ENCODE measurements at regions not wholly inside any gene's neighbourhood (a gene's known extent, or its start where the extent isn't known, plus 50 kb on each side); places are given as distances from the start of the nearest gene placed in this dataset.
"Not testable (repeated sequence)": the region's sequence is repeated elsewhere in the genome, so short reads cannot be mapped to it uniquely, and the experiment has no call there.

DNA sequence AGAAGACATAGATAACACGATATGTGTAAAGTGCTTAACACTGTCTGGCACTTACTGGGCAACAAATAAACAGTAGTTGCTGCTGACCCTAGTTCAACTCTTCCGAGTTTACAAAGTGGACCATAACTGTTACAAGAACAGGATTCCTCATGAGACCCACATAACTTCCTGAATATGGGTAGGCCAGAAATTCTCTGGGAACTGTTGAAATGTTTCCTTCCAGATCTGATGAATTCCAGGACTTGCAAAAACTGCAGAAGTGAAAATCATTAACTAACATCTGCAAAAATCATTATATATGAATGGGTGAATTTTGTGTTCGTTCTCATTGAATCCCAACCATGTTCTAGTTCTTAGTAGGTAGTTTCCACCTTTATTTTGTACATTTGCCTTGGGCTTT lies 181.7 kb upstream of the MME start:
- no peak for DNase-seq

DNA sequence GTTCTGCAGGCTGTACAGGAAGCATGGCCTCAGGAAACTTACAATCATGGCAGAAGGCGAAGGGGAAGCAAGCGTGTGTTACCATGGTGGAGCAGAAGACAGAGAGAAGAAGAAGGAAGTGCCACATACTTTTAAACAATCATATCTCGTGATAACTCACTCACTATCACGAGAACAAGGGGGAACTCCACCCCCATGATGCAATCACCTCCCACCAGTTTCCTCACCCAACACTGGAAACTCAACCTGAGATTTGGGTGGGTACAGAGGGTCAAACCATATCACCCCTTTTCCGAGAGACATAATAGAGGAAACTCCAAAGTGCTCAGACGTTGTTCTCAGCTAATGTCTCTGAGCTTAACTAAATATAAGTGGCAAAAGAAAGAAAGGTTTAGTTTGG lies 186.3 kb upstream of the MME start:
- no peak for DNase-seq

DNA sequence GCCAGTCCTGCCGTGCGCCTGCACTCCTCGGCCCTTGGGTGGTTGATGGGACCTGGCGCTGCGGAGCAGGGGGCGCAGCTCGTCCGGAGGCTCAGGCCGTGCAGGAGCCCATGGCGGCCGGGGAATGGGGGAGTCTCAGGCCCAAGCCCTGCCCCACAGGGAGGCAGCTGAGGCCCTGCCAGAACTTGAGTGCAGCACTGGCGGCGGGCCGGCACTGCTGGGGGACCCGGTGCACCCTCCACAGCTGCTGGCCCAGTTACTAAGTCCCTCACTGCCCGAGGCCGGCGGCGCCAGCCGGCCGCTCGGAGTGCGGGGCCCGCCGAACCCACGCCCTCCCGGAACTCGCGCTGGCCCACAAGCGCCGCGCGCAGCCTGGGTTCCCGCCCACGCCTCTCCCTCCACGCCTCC lies 190.9 kb upstream of the MME start:
- DNase-seq, result no peak

DNA sequence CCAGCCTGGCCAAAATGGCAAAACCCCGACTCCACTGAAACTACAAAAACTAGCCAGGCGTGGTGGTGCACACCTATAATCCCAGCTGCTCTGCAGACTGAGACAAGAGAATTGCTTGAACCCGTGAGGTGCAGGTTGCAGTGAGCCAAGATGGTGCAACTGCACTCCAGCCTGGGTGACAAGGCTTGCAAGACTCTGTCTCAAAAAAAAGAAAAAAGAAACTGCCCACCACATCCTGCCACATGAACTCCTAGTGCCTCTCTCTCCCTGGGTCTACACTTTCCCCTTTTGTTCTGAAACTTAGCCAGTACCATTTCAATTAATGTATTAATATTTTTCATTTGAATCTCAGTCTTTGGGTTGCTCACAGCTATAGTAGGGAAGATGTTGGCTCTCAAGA lies 192.2 kb upstream of the MME start:
- no peak for DNase-seq

DNA sequence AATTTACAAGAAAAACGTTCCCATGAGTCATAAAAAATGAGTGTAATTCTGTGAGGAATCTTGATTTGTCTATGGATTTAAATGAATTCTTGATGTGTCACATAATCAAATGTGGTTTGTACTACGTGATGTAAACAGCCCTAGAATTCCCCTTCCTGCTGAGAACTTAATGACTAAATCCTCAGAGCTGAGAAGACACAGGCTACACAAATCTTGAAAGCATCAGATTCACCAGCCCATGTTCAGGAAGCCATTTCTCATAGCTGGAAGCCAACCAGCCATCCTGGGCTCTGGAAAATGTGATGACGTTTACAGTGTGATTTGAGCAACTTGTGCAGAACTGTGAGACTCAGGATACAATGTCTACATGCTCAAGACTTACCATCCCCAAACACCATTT lies 193.7 kb upstream of the MME start:
- no peak for DNase-seq

DNA sequence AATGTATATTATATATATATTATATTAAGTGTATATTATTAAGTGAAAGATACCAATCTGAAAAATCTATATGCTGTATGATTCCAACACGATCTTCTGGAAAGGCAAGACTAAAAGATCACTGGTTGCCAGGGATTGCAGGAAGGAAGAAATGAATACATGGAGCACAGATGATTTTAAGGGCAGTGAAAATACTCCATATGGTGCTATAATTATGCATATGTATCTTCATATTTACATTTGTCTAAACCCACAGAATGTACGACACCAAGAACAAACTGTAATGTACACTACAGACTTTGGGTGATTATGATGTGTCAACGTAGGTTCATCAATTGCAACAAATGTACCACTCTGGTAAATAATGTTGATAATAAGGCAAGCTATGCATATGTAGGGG lies 194.7 kb upstream of the MME start:
- DNase-seq, result no peak

DNA sequence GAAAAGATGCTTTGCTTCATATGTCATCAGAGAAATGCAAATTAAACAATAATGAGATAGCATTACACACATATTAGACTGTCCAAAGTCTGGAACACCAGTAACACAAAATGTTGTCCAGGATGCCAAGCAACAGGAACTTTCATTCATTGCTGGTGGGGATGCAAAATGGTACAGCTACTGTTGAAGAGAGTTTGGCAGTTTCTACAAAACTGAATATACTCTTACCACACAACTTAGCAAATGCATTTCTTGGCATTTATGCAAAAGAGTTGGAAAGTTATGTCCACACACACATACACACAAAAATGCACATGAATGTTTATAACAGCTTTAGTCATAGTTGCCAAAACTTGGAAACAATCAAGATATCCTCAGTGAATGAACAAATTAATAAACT lies 195.2 kb upstream of the MME start:
- no peak for DNase-seq

DNA sequence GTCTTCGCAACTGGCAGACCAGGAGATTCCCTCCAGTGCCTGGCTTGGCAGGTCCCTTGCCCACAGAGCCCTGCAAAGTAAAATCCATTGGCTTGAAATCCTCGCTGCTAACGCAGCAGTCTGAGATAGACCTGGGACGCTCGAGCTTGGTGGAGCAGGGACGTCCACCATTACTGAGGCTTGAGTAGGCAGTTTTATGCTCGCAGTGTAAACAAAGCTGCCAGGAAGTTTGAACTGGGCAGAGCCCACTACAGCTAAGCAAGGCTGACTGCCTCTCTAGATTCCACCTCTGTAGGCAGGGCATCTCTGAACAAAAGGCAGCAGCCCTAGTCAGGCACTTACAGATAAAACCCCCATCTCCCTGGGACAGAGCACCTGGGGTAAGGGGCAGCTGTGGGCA lies 205.0 kb upstream of the MME start:
- no peak for DNase-seq

DNA sequence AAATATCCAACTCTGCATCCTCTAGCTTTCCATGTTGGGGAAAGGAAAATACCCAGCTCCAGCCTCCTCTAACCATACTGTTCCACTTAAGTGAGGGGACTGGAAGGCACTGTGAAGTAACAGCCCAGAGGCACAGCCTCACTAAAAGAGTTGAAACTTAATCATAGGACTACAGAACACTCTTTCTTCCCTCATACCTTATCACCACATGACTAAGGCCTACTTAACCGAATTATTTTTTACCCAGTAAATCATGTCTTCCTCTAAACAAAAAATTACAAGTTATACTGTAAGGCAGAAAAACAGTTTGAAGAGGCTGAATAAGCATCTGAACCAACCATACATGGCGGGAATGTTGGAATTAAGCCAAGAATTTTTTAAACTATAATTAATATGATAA lies 207.4 kb upstream of the MME start:
- DNase-seq, result no peak

DNA sequence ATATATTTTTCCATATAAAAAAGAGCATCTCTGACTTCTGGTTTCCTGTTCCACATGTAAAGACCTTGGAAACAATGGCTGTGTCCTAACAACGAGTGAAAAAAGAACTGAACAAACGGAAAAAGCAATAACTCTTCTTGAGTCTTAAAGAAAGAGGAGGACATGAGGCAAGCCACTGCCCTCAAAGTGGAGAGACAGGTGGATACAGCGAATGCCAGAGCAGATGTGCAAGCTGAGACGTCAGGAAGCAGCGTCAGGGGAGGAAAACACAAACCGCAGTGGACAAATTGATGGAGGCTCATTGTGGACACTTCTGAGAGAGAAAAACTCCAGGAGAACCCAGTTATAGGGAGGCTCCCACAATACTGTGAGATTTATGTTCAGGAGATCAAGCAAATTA lies 208.0 kb upstream of the MME start:
- DNase-seq, result no peak

DNA sequence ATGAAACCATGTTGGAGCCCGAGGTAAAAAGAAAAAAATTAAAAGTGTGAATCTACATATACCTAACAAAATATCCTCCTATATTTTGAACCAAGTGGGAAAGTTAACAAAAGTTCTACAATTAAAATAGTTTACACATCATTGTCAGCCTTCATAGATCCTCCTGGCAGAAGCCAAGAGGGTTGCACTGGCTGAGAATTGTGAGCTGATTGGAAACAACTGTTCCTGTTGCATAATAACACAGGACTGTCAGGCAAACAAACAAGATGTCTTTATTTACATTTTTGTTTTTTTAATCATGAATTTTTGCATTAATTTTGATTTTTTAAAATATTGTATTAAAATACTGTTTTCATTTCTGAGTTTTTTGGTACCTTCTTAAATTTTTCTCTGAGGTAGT lies 215.2 kb upstream of the MME start:
- DNase-seq, result no peak

DNA sequence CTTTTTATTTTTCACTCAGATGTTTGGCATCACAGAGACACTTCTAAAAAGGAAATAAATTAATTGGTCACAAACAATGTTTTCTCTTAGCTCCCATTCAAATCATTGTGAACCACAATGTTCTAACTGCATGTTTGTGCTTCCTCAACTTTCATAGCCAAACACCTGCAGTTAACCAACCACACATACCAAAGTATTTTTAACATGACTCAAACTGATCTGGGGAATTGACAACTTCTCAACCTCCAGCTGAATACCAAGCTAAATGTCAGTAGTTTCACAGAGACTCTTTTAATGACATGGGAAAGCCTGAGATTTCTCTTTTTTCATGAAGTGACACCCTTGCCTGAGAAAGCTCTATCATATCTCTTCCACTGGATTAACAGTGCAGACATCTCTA lies 217.9 kb upstream of the MME start:
- DNase-seq, result no peak

DNA sequence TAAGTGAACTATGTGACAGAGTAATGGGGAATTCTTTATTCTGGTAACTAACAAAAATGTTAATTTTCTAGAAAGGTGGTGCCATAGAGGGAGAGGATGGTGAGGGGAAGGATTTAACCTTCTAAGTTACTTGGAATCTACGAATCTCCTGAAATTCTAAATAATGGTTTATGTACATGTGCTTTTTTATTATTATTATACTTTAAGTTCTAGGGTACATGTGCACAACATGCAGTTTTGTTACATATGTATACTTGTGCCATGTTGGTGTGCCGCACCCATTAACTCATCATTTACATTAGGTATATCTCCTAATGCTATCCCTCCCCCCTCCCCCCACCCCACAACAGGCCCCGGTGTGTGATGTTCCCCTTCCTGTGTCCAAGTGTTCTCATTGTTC lies 227.1 kb upstream of the MME start:
- not testable (repeated sequence) for DNase-seq

DNA sequence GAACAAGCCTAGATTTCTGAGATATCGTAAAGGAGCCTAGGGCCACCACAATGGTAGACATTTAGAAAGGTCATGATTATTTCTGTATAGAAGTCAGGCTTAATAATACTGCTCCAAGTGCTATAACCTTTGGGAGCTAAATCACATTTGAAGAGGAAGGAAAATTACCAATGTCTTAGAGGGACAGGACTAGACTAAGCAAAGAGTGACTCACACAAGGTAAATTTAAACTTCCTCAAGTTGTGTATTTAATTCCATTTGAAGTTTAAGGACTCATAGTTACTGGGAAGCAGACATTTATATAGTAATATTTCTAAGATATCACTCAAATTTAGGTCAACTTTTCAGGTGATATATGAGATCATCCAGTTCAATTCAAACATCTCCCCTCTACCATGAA lies 227.6 kb upstream of the MME start:
- no peak for DNase-seq

DNA sequence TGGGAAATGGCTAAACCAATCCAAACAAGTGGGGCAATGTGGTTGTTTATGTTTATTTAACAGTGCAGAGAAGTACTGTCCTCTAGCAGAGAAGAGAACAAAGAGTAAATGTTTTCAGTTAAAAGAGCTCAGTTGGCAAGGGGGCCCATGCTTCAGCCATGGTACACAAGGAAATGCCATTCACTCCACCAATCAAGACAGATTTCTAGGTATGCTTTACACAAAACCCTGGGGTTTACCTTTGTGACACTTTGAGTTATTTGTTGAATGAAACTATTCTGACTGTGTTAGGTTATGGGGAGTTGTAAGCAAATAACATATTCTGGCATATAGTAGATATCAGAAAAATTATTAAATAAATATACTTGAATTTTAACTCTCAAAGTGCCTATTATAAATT lies 228.5 kb upstream of the MME start:
- DNase-seq, result no peak

DNA sequence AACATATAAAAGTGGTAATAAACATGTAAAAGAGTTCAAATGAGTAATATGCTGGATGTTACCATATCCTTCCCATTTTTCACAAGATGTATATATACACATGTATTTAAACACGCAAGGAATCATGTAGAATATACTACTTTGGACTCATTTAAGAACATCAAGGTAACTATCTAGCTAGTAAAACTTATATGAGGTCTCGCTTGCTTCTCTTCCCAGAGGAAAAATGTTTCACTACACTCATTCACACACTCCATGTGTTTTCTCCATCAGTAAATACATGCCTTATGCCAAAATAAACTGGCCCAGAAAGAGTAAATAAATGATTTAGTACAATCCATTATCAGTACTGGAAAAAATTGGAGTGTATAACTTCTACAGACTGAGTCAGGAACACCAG lies 229.2 kb upstream of the MME start:
- no peak for DNase-seq

DNA sequence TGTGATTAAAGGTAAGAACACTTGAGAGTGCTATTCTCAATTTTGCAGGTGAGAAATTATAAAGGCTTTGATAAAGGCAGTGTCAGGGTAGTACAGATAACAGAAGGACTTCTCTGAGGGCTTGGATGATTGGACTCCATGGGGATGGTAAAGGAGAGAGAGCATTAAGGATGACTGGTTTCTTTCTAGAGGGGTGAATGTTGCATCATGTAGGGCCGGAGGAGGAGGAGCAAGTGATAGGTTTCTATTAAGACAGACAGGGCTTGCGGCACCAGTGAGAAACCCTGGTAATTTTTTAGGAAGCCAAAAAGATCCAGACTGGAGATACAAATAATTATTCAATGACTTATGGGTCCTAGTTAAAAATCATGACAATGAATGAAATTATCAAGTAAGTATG lies 230.7 kb upstream of the MME start:
- DNase-seq, result no peak

DNA sequence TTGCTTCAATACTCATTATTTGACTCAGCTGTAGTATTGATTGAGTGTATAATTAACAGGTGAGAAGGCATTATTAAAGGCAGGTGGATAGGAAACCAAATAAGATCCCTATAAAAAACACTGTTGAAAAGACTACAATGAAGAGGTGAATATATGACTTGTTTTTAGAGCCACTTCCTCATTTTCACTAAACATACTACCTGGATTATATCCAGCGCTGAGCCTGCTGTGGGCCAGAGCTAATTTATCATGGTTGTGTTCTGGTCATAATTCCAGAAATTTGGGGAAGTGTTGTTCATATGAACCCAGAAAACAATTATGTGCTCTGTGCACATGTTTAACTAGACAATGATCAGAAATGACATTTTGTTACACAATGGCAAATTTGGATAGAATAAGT lies 235.3 kb upstream of the MME start:
- no peak for DNase-seq

DNA sequence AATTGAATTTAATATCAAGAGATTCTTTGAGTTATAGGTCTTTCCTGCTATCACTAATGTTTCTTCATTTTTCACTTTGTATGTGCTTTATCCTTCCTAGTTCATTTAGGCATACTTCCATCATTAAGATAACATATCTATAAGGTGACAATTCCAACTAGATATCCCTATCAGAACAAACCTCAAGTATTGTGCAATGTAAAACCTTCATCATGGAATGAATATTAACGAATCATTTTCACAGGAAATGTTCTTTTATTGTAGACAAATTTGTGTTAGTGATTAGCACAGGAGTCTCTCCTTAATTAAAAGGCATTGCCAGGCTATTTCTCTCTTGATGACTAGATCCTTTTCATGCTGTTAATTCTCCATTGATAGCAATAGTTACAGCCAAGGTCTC lies 236.5 kb upstream of the MME start:
- DNase-seq, result no peak

DNA sequence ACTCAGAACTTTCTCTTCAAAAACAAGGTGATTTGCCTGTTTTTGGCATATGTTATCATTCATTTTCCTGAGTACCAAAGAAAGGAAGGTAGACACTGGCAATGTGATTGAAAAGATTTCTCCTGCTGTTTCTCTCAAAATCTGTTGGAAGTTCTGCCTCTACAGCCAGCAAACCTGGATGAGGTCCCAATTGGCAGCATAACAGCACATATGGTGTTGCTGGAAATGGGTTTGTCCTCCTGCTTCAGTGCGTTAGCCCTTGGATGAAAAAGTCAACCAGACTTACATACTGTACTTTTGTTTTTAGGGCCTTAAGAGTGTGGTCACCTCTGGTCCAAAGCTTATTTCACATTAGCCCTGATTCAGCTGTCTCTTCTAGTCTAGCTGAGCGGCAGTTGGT lies 237.6 kb upstream of the MME start:
- DNase-seq, result no peak

DNA sequence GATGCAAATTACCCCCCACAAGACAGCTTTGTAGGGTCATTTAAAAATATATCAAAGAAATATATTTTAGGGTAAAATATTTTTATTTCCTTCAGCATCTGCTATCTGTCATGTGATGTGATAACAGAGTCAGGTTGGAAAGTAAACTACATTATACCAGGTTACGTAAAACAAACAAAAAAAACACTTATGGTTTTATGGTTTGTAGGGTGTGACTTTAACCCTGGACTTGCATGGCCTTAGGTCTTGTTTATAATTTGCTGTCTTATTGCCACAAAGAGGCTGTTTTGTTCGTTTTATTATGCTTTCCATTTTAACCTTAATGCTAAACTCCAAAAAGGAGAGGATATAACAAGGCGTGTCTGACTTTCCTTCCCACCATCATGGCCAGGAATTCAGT lies 244.5 kb upstream of the MME start:
- DNase-seq, result no peak

DNA sequence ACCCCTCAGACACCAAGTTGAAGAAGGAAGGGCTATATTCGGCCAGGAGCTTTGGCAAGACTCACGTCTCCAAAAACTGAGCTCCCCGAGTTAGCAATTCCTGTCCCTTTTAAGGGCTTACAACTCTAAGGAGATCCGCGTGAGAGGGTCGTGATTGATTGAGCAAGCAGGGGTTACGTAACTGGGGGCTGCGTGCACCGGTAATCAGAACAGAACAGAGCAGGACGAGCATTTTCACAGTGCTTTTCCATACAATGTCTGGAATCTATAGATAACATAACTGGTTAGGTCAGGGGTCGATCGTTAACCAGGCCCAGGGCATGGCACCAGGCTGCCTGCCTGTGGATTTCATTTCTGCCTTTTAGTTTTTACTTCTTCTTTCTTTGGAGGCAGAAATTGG lies 245.3 kb upstream of the MME start:
- DNase-seq, result not testable (repeated sequence)

DNA sequence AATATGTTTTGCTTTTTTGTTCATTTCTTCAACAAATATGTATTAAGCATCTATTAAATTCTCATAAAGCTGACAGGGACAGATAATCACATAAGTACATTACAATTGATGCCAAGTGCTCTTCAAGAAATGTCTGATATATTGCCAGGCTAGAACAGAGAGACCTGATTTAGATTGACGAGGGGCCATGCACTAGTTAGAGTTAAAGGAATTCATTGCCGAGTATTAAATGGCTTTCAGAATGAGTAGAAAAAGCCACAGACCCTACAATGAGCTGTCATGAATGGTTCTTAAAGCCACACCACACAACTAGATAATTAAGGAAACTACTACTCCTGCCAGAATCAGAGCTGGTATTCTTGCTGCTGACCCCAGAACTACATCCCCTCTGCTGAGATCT lies 250.2 kb upstream of the MME start:
- no peak for DNase-seq

DNA sequence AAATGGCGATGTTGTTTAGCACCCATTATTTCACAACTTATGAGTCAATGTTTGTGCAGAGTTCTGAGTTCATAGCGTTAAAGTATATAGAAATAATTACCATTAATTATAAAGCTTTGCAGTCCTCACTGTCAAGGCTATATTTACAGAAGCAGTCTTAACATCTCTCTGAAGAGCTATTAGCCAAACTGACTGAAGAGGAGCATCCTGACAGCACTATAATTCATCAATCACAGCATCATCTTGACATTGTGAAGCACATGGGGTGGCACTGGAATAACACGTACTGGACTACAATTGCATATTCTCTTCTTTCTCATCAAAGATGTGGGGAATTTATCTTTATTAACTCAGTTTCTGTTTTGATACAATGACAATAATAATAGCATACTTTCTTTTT lies 260.6 kb upstream of the MME start:
- DNase-seq, result no peak

DNA sequence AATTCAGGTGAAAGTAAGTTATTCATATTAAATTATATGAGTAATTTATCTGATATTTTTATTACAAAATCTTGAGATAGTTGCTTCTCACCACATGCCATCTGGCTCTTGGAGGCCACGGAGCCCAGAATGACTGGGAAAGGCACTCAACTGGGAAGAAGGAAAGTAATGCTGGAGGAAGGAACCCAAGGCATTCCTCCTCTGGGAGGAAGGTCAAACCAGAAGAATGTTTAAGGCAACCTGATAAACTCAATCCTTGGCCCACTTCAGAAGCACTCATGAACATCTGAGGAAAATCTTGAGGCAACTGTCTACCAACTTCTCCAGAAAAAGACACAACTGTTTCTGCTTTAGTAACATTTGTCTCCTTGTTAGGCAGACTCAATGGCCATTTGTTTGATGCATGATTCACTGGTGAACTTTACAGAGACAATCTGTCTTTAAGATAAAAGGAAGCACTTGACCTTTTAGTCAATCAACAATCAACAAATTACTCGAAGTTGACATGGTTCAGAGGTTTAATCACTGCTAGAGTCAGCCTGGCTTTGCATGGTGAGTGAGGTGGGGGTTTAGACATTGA lies 261.4 kb upstream of the MME start:
- DNase-seq, result no peak

DNA sequence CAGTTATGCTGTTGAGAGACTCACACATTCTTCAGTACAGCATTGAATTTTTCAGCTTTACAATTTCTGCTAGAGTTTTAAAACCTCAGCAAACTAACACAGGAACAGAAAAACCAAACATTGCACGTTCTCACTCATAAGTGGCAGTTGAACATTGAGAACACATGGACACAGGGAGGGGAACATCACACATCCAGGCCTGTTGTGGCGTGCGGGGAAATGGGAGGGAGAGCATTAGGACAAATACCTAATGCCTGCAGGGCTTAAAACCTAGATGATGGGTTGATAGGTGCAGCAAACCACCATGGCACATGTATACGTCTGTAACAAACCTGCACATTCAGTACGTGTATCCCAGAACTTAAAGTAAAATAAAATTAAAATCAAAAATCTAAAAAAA lies 270.1 kb upstream of the MME start:
- DNase-seq, result not testable (repeated sequence)
